ENCODE measurements at regions not wholly inside any gene's neighbourhood (a gene's known extent, or its start where the extent isn't known, plus 50 kb on each side); places are given as distances from the start of the nearest gene placed in this dataset.
A peak's percentile ranks its signal among the peaks of the same experiment; 100 is the strongest.

DNA sequence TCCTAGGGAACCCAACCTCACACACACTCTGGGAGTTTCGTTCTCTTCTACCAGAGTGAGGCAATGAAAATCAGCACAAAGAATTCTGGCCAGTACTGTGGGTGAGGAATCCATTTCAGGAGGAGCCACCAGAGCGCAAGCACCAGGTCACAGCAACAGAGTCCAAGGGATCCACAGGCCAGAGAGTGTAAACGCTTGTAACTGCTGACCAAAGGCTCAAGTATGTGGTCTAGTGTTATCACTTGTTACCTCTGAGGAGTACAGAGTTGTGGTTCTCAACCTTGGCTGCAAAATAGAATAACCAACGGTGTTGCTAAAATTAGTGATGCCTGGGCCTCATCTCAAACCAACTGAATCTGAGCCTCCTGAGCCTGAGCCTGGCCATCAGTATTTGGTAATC is 152.5 kb upstream of the ZNF366 start:
- TF ChIP-seq, protein P1, sequence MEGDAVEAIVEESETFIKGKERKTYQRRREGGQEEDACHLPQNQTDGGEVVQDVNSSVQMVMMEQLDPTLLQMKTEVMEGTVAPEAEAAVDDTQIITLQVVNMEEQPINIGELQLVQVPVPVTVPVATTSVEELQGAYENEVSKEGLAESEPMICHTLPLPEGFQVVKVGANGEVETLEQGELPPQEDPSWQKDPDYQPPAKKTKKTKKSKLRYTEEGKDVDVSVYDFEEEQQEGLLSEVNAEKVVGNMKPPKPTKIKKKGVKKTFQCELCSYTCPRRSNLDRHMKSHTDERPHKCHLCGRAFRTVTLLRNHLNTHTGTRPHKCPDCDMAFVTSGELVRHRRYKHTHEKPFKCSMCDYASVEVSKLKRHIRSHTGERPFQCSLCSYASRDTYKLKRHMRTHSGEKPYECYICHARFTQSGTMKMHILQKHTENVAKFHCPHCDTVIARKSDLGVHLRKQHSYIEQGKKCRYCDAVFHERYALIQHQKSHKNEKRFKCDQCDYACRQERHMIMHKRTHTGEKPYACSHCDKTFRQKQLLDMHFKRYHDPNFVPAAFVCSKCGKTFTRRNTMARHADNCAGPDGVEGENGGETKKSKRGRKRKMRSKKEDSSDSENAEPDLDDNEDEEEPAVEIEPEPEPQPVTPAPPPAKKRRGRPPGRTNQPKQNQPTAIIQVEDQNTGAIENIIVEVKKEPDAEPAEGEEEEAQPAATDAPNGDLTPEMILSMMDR (IDR thresholded peaks at IDR 0.05; ENCODE audit: control insufficient read depth, insufficient read depth, low read depth, low read length, missing control alignments): no peak
- H3K4me3 ChIP-seq (ENCODE audit: control insufficient read depth, low read depth, low read length): no peak overlapping the region
- DNase-seq (ENCODE audit: low read depth): no peak

DNA sequence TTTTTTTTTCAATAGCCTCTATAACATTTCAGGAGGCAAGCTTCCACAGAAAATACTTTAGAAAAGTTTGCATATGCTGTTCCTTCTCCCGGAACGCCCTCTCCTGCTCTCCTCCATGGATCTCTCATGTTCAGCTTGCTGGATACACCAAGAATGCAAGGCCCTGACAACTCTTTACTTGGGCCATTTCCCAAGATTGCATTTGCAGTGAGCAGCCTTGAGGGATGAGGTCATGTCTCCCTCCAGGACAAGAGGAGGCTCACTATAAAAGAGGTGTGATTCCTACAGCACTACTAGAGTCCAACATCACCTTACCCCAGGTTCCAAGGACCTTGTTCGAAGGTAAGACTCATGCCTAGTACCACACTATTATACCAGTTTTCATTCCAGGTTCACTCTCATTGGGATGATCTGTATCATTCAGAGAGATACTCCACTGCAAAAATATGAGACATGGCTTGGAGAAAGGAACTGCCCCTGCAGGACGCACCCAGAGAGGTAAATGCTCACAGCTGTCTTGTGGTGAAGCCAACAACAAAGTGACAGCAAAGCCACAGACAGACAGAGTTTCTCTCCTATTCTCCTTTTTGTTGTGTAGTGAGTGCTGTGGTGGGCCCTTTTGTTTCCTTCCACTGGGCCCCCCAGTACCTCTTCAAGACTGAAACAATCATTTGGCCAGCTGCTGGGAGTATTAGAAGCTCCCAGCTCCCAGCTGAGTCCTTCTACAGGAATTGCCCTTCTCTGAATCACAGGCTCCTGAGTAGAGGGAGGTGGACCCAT is 151.7 kb upstream of the ZNF366 start:
- TF ChIP-seq, protein P1 (IDR thresholded peaks at IDR 0.05; ENCODE audit: control insufficient read depth, insufficient read depth, low read depth, low read length, missing control alignments): no peak
- DNase-seq (ENCODE audit: low read depth): peak; percentile 10
- no peak overlapping the region for H3K4me3 ChIP-seq (ENCODE audit: control insufficient read depth, low read depth, low read length)

DNA sequence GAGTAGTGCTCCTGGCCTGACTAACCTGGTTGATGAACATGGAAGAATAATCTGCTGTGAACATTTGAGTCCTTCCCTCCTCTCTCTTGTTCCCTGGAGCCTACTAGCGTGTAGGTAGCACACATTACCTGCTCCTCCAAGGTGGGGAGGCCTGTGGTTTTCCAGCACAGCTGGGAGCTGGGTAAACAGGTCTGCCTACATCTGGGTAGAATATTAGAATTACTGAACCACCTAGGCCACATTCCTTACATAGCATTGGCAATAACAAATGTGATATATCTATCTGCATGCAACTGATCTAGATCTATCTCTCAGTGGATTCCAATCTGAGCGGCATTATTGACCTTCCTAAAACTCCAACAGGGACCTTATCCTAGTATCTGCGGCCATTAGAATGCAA is 151.0 kb upstream of the ZNF366 start:
- no peak overlapping the region for H3K4me3 ChIP-seq (ENCODE audit: control insufficient read depth, low read depth, low read length)
- TF ChIP-seq, protein P1 (IDR thresholded peaks at IDR 0.05; ENCODE audit: control insufficient read depth, insufficient read depth, low read depth, low read length, missing control alignments): no peak
- no peak for DNase-seq (ENCODE audit: low read depth)

DNA sequence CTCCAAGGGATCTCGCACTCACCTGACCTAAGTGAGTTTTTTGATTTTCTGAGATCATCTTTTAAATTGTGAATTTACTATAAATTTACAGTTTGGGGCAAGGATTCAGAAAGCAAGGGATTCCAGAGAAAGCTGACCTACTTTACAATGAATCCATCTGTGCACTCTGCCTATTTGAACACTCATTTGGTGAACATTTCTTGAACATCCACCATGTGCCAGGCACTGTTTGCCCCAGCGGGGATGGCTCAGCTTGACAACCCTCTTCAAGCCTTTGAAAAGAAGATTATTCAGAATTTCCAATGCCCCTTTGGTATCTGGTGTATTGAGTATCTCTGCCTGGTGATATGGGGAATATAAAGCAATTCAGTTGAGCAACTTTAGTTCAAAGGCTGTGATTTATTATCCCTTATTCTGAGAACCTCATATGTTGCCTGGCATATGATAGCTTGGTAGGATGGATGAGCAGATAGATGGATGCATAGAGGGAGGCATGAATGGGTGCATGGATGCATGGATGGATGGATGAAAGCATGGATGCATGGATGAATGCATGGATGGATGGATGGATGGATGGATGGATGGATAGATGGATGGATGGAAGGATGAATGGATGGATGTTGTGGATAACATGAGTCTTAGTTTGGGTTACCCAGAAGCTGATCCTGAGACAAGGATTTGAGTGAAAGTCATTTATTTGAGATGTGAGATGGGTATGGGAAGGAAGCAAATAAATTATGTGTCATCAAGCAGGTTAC is 149.7 kb upstream of the ZNF366 start:
- no peak overlapping the region for H3K4me3 ChIP-seq (ENCODE audit: control insufficient read depth, low read depth, low read length)
- DNase-seq (ENCODE audit: low read depth): no peak
- TF ChIP-seq, protein P1 (IDR thresholded peaks at IDR 0.05; ENCODE audit: control insufficient read depth, insufficient read depth, low read depth, low read length, missing control alignments): no peak

DNA sequence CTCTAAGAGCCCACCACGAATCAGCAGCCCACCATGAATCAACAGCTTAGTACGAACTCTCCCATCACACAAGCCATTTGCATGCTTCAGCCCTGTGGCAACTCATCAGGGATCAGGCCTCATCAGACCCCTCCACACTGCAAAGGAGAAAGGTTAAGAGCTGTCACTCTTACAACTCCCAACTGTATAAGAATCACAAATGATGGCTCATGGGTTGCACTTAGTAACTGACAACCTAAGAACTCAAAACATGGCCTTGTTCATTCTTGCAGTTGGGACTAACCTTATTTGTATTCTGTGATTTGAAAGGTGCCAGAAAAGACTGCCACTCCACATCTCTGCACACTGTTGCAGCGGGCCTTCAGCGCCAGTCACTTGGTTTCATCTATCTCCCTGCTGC is 149.1 kb upstream of the ZNF366 start:
- TF ChIP-seq, protein P1 (IDR thresholded peaks at IDR 0.05; ENCODE audit: control insufficient read depth, insufficient read depth, low read depth, low read length, missing control alignments): no peak
- no peak overlapping the region for H3K4me3 ChIP-seq (ENCODE audit: control insufficient read depth, low read depth, low read length)
- no peak for DNase-seq (ENCODE audit: low read depth)

DNA sequence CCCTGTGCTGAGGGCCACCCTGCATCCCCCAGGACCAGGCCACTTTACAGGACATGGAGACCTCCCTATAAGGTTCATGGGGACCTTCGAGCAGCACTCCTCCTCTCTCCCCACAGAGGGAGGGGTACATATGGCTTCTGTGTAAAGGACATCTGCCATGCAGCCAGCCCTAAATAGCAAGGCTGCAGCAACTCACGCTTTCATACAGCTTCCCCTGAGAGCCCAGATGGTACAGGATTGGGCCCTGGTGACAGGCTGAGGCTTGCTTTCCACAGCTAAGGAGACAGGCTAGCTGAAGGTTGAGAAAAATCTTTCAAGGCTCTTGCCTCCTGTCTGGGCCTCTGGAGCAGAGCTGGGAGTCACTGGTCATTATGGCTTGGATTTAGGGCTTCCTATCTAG is 147.0 kb upstream of the ZNF366 start:
- DNase-seq (ENCODE audit: low read depth): no peak
- TF ChIP-seq, protein P1 (IDR thresholded peaks at IDR 0.05; ENCODE audit: control insufficient read depth, insufficient read depth, low read depth, low read length, missing control alignments): no peak
- H3K4me3 ChIP-seq (ENCODE audit: control insufficient read depth, low read depth, low read length): no peak overlapping the region
